Ovary (tissue), 3 donors: ENCODE measurements at regions not wholly inside any gene's neighbourhood (a gene's known extent, or its start where the extent isn't known, plus 50 kb on each side); places are given as distances from the start of the nearest gene placed in this dataset.

Experiments
- CTCF ChIP-seq, 3 donors: fragments of 450-650 bp in 2 of 3; fragments of 200-600 bp in 1 of 3; IDR thresholded peaks; one replicate each; pipeline versions ENCODE4 v1.5.1 to v1.8.0; 2016 to 2022; ENCODE audit warnings: antibody characterized with exemption in 3 of 3, mild to moderate bottlenecking in 1 of 3
- POLR2A ChIP-seq: fragments of 450-650 bp; IDR thresholded peaks from one replicate; pipeline ENCODE4 v1.6.1; 2017; ENCODE audit warnings: antibody characterized with exemption, mild to moderate bottlenecking, moderate library complexity
- donor health status: DM: no; HTN: no; CAD: no.

DNA sequence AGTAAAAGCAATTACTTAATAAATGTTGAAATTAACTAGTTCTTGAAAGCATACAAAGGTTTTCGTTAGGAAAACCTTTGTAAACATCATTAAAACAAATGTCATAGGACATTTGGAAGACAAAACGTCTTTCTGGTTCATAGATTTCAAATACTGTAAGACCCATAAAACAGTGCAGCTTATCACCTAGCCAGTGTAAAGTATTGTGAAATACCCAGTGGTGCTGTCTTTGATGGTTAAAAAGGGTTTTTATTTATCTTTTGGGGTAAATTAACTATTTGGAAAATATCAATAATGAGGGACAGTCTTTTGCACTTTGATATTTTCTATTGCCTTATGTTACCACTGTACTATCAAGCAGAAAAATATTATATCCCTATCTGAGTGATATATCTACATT lies 120.0 kb upstream of the FAM98A start:
- no peak for TF ChIP-seq CTCF (IDR thresholded peaks at IDR 0.05)
- no peak for TF ChIP-seq POLR2A
